ENCODE measurements at regions not wholly inside any gene's neighbourhood (a gene's known extent, or its start where the extent isn't known, plus 50 kb on each side); places are given as distances from the start of the nearest gene placed in this dataset.
A peak's percentile ranks its signal among the peaks of the same experiment; 100 is the strongest.

GRCh38 chr14:28876572-28876945 lies 110.0 kb downstream of the FOXG1 start:
- H3K27ac ChIP-seq (ENCODE audit: low read depth, low read length), result no peak overlapping the region
- H3K9me3 ChIP-seq (ENCODE audit: insufficient read depth in 2 of 2, low read depth in 1 of 2, low read length in 1 of 2), result no peaks in the 10 kb centered on the region
- no peaks in the 10 kb centered on the region for H3K36me3 ChIP-seq (ENCODE audit: control insufficient read depth in 2 of 4, insufficient read depth in 4 of 4, low read length in 3 of 4)
- no peak overlapping the region for H3K23ac ChIP-seq (ENCODE audit: insufficient read length)
- 81% methylated on average over 4 of the region's 4 CpGs; no CpG with 5 or more reads in 1 of the 2 experiments for WGBS, 2 experiments (ENCODE audit: extremely low coverage in 1 of 2, insufficient coverage in 1 of 2, insufficient read length in 1 of 2, insufficient replicate concordance in 2 of 2, low coverage in 1 of 2, low lambda C conversion rate in 2 of 2, missing lambda C conversion rate in 1 of 2)
- no peak overlapping the region for H3K56ac ChIP-seq (replicated peaks; ENCODE audit: insufficient read length, low read depth, low read length)
- H3K23me2 ChIP-seq (ENCODE audit: low read depth, low read length), result no peaks in the 10 kb centered on the region
- H3K4me3 ChIP-seq (ENCODE audit: extremely low read depth in 1 of 4, insufficient read depth in 2 of 4, low read depth in 3 of 4, low read length in 4 of 4), result no peak overlapping the region
- no peak overlapping the region for H3K4ac ChIP-seq (replicated peaks; ENCODE audit: insufficient read length, low read depth, low read length)
- ChIA-PET POLR2A (ENCODE audit: partially characterized antibody) (no interaction called here), CTCF (ENCODE audit: partially characterized antibody) (interaction anchor here (1.2 kb wide), 1 partner anchor 1338 kb away, joined by 3 read pairs; no protein-coding TSS in a partner anchor)
- H2BK12ac ChIP-seq (ENCODE audit: low read depth, low read length), result no peak overlapping the region
- no peak overlapping the region for H2BK20ac ChIP-seq (ENCODE audit: low read length)
- no peak overlapping the region for H3K4me2 ChIP-seq (ENCODE audit: insufficient read depth in 1 of 2, low read depth in 2 of 2, low read length in 2 of 2)
- H3K27me3 ChIP-seq (replicated peaks in 1 of 4; ENCODE audit: control insufficient read depth in 3 of 4, extremely low read depth in 1 of 4, insufficient read depth in 3 of 4, low read length in 3 of 4), result no peaks in the 10 kb centered on the region
- DNase-seq (ENCODE audit: low read depth in 1 of 2, low spot score in 2 of 2), result no peak
- H4K5ac ChIP-seq (ENCODE audit: insufficient read length, low read depth, low read length), result no peak overlapping the region
- H3K9ac ChIP-seq (replicated peaks in 1 of 4; ENCODE audit: extremely low read depth in 1 of 4, low read depth in 3 of 4, low read length in 3 of 4), result no peak overlapping the region
- H4K20me1 ChIP-seq (replicated peaks in 1 of 2; ENCODE audit: control insufficient read depth in 1 of 2, insufficient read depth in 2 of 2, low read length in 2 of 2), result no peaks in the 10 kb centered on the region
- no peak overlapping the region for H2BK15ac ChIP-seq (ENCODE audit: low read length)
- H2AK5ac ChIP-seq (ENCODE audit: low read depth, low read length), result no peak overlapping the region
- no peak overlapping the region for H4K91ac ChIP-seq (replicated peaks; ENCODE audit: insufficient read length, low read length)
- no peak for FAIRE-seq
- H3K18ac ChIP-seq (ENCODE audit: extremely low read depth, low read length), result no peak overlapping the region
- H2BK120ac ChIP-seq (replicated peaks; ENCODE audit: low read depth, low read length), result no peak overlapping the region
- no peak overlapping the region for H4K8ac ChIP-seq (ENCODE audit: extremely low read depth, insufficient read depth, low read length)
- peaks cover 0 to 7% (median 1%) of the 10 kb centered on the region in 4 experiments; a peak in 3 of 7 replicates for H3K4me1 ChIP-seq (replicated peaks in 1 of 4; ENCODE audit: control insufficient read depth in 3 of 4, insufficient read depth in 4 of 4, low read length in 3 of 4)
- no peak overlapping the region for H2BK5ac ChIP-seq (ENCODE audit: low read depth, low read length)
- no peak overlapping the region for H3K14ac ChIP-seq (ENCODE audit: insufficient read length)
- H2AFZ ChIP-seq (ENCODE audit: low read length), result 0 out of 2 replicates have a peak overlapping the region, but pooled peaks have one; percentile 94
- H3K79me1 ChIP-seq (ENCODE audit: low read depth, low read length), result no peaks in the 10 kb centered on the region
- H3K79me2 ChIP-seq (ENCODE audit: control insufficient read depth in 1 of 2, insufficient read depth in 2 of 2, low read length in 2 of 2), result no peaks in the 10 kb centered on the region
- TF ChIP-seq RAD21 (IDR thresholded peaks at IDR 0.05 in 1 of 2, conservative IDR thresholded peaks at IDR 0.05 in 1 of 2; ENCODE audit: low read depth in 2 of 2, low read length in 2 of 2) (no peak), BRCA1 (IDR thresholded peaks at IDR 0.05; ENCODE audit: low read depth, low read length) (no peak), PHF8 (conservative IDR thresholded peaks at IDR 0.05; ENCODE audit: low read depth, low read length) (no peak), NRF1 (IDR thresholded peaks at IDR 0.05; ENCODE audit: low read depth, low read length) (no peak), GABPA (IDR thresholded peaks at IDR 0.05; ENCODE audit: borderline replicate concordance, insufficient read depth, low read length) (no peak), EP300 (IDR thresholded peaks at IDR 0.05; ENCODE audit: borderline replicate concordance in 1 of 2, low read depth in 2 of 2, low read length in 2 of 2) (no peak), HDAC6 (IDR thresholded peaks at IDR 0.05; ENCODE audit: low read depth, low read length) (no peak), CBX5 (IDR thresholded peaks at IDR 0.05; ENCODE audit: low read depth, low read length) (no peak)
